IMR-90 (cell line): ENCODE measurements at regions not wholly inside any gene's neighbourhood (a gene's known extent, or its start where the extent isn't known, plus 50 kb on each side); places are given as distances from the start of the nearest gene placed in this dataset.

Source experiments
- ATAC-seq: fragments of 200-7000 bp; cut with Tn5 transposase; 2 replicates; pipeline ENCODE4 v1.9.1; 2020; ENCODE audit warnings: low read depth, mild to moderate bottlenecking, moderate library complexity
- BruUV-seq: library from RNA; stranded (reverse); fragments of 400-500 nt; replicated peaks from 2 replicates; lab custom pipeline; 2021; lab: Mats Ljungman, UMichigan
- CTCF ChIA-PET: fragments of 300-600 bp; formaldehyde crosslinking; extraction: SDS; loops from one replicate; lab custom pipeline; 2021; ENCODE audit warnings: antibody characterized with exemption; lab: Yijun Ruan, JAX
- POLR2A ChIA-PET: fragments of 300-600 bp; sonication (Branson Sonifier 250); formaldehyde crosslinking; loops from one replicate; lab custom pipeline; 2022; ENCODE audit warnings: antibody characterized with exemption; ENCODE audit not compliant: unreplicated experiment; lab: Charles Lee
- DNase-seq: peaks from one replicate; pipeline ENCODE4 v3.0.0; 2013
- H2AFZ ChIP-seq: replicated peaks from 2 replicates; pipeline ENCODE3; 2013; ENCODE audit warnings: low read length, mild to moderate bottlenecking; ENCODE audit not compliant: poor library complexity
- H2AK5ac ChIP-seq: 2 replicates; pipeline ENCODE4 v1.6.1; 2013; ENCODE audit warnings: low read depth, low read length, inconsistent platforms
- H2AK9ac ChIP-seq: replicated peaks from 2 replicates; pipeline ENCODE3; 2013; ENCODE audit warnings: mild to moderate bottlenecking, low read depth, low read length, moderate library complexity; ENCODE audit not compliant: poor library complexity
- H2BK120ac ChIP-seq: 2 replicates; pipeline ENCODE4 v1.6.1; 2013; ENCODE audit warnings: low read depth, low read length, inconsistent platforms
- H2BK15ac ChIP-seq: 3 replicates; pipeline ENCODE4 v1.6.1; 2013; ENCODE audit warnings: low read depth, low read length, inconsistent platforms
- H2BK20ac ChIP-seq: 2 replicates; pipeline ENCODE4 v1.6.1; 2013; ENCODE audit warnings: low read depth, mild to moderate bottlenecking, inconsistent platforms, low read length, moderate library complexity
- H2BK5ac ChIP-seq: 2 replicates; pipeline ENCODE4 v1.6.1; 2013; ENCODE audit warnings: mild to moderate bottlenecking, low read depth, low read length, inconsistent platforms; ENCODE audit not compliant: poor library complexity, severe bottlenecking
- H3K14ac ChIP-seq: replicated peaks from 2 replicates; pipeline ENCODE4 v1.6.1; 2013; ENCODE audit warnings: low read depth, low read length, inconsistent platforms
- H3K18ac ChIP-seq: 2 replicates; pipeline ENCODE4 v1.6.1; 2013; ENCODE audit warnings: low read depth, low read length, control low read depth
- H3K23ac ChIP-seq: 2 replicates; pipeline ENCODE4 v1.6.1; 2013; ENCODE audit warnings: low read depth, low read length, inconsistent platforms
- H3K27ac ChIP-seq: 2 replicates; pipeline ENCODE4 v1.5.1; 2013; ENCODE audit warnings: mild to moderate bottlenecking, control low read depth, low read length; ENCODE audit not compliant: insufficient read depth
- H3K27me3 ChIP-seq: 2 replicates; pipeline ENCODE4 v1.6.1; 2013; ENCODE audit warnings: low read length; ENCODE audit not compliant: control insufficient read depth, insufficient read depth
- H3K36me3 ChIP-seq: 2 replicates; pipeline ENCODE4 v1.6.1; 2013; ENCODE audit warnings: low read length, mixed read lengths; ENCODE audit not compliant: control insufficient read depth, insufficient read depth
- H3K4ac ChIP-seq: 2 replicates; pipeline ENCODE4 v1.6.1; 2013; ENCODE audit warnings: low read depth, low read length, inconsistent platforms
- H3K4me1 ChIP-seq: 2 replicates; pipeline ENCODE4 v1.6.1; 2013; ENCODE audit warnings: low read length, mixed read lengths; ENCODE audit not compliant: control insufficient read depth, insufficient read depth
- H3K4me2 ChIP-seq: 2 replicates; pipeline ENCODE4 v1.6.1; 2013; ENCODE audit warnings: low read depth, mild to moderate bottlenecking, control low read depth, low read length, moderate library complexity
- H3K4me3 ChIP-seq: 2 replicates; pipeline ENCODE4 v1.5.1; 2013; ENCODE audit warnings: low read depth, mild to moderate bottlenecking, control low read depth, low read length, moderate library complexity; ENCODE audit not compliant: insufficient read depth
- H3K56ac ChIP-seq: 2 replicates; pipeline ENCODE4 v1.6.1; 2013; ENCODE audit warnings: low read length, inconsistent platforms; ENCODE audit not compliant: insufficient read depth; ENCODE audit errors: extremely low read depth
- H3K79me1 ChIP-seq, 2 experiments: 2 replicates each; pipeline ENCODE4 v1.6.1; 2013; ENCODE audit warnings: low read length in 2 of 2, inconsistent platforms in 1 of 2, low read depth in 1 of 2
- H3K9ac ChIP-seq: 2 replicates; pipeline ENCODE4 v1.6.1; 2013; ENCODE audit warnings: low read depth, low read length, control low read depth
- H3K9me1 ChIP-seq: 2 replicates; pipeline ENCODE4 v1.6.1; 2013; ENCODE audit warnings: low read length, inconsistent platforms; ENCODE audit not compliant: insufficient read depth
- H3K9me3 ChIP-seq: 2 replicates; pipeline ENCODE4 v1.6.1; 2013; ENCODE audit warnings: low read length; ENCODE audit not compliant: control insufficient read depth, insufficient read depth
- H4K20me1 ChIP-seq: 2 replicates; pipeline ENCODE4 v1.6.1; 2013; ENCODE audit warnings: low read length, inconsistent platforms; ENCODE audit not compliant: insufficient read depth
- H4K5ac ChIP-seq: 2 replicates; pipeline ENCODE4 v1.6.1; 2013; ENCODE audit warnings: mild to moderate bottlenecking, low read depth, low read length, control low read depth
- H4K8ac ChIP-seq, 2 experiments: 2 replicates each; pipeline ENCODE4 v1.6.1; 2013; ENCODE audit warnings: low read depth in 2 of 2, low read length in 2 of 2, control low read depth in 1 of 2, inconsistent platforms in 1 of 2
- H4K91ac ChIP-seq: 2 replicates; pipeline ENCODE4 v1.6.1; 2013; ENCODE audit warnings: low read depth, low read length, inconsistent platforms; ENCODE audit not compliant: insufficient read depth
- FOS ChIP-seq: fragments of 150-350 bp; IDR thresholded peaks from 2 replicates; pipeline ENCODE4 v1.6.1; 2016; ENCODE audit warnings: low read depth, low read length
- MAFK ChIP-seq: IDR thresholded peaks from 2 replicates; pipeline ENCODE4 v1.6.1; 2012; ENCODE audit warnings: low read depth, low read length, improper control_type of control experiment
- POLR2A ChIP-seq: IDR thresholded peaks from 2 replicates; pipeline ENCODE4 v1.6.1; 2012; ENCODE audit warnings: mild to moderate bottlenecking, low read depth, low read length
- RCOR1 ChIP-seq: IDR thresholded peaks from 2 replicates; pipeline ENCODE4 v1.6.1; 2012; ENCODE audit warnings: mild to moderate bottlenecking, low read length, improper control_type of control experiment; ENCODE audit not compliant: insufficient replicate concordance
- WGBS, 2 experiments: methylation state at CpG; one replicate each; pipeline versions ENCODE4 v1.1.5 to v1.1.7; 2013; ENCODE audit warnings: missing lambda C conversion rate in 2 of 2; ENCODE audit not compliant: insufficient read length in 1 of 2; ENCODE audit errors: extremely low coverage in 2 of 2; 5-methylcytosine and 5-hydroxymethylcytosine counted together
- dilution Hi-C: fragments of 300-500 bp; cut with HindIII; formaldehyde crosslinking; loops from one replicate; pipeline ENCODE4 v1.14.3; 2018; ENCODE audit warnings: low sequenced_read_pairs; ENCODE audit not compliant: unreplicated experiment
- in situ Hi-C: fragments of 300-500 bp; cut with MboI; formaldehyde crosslinking; loops from 3 replicates; pipeline ENCODE4 v1.14.3; 2019; ENCODE audit warnings: low sequenced_read_pairs, inconsistent platforms, mixed read lengths
- intact Hi-C: fragments of 100-400 bp; cut with micrococcal nuclease; formaldehyde crosslinking; loops from 2 replicates; pipeline ENCODE4 v1.10.0; 2022

- Histone ChIP-seq H4K20me1 (no peaks in the 10 kb centered on the region; the same call in 1 of the 2 replicates), H2BK120ac (no peak overlapping the region), H3K18ac (no peak overlapping the region), H2AK9ac (no peak overlapping the region), H2BK20ac (no peak overlapping the region), H3K4ac (no peak overlapping the region), H2AK5ac (no peak overlapping the region), H2BK15ac (no peak overlapping the region), H3K4me3 (no peak overlapping the region), H3K9me1 (no peaks in the 10 kb centered on the region), H4K91ac (no peak overlapping the region), H3K4me1 (no peaks in the 10 kb centered on the region), H3K27me3 (peaks cover 35% of the 10 kb centered on the region), H3K9me3 (no peaks in the 10 kb centered on the region), H3K36me3 (no peaks in the 10 kb centered on the region), H3K79me1 (no peaks in the 10 kb centered on the region), H3K14ac (no peak overlapping the region), H2BK5ac (no peak overlapping the region), H4K5ac (no peak overlapping the region), H3K9ac (no peak overlapping the region), H2AFZ (no peak overlapping the region), H3K27ac (no peak overlapping the region), H4K8ac (no peak overlapping the region), H3K56ac (no peak overlapping the region), H3K23ac (no peak overlapping the region), H3K4me2 (no peak overlapping the region)
- no TSS peak for BruUV-seq
- DNase-seq (no peak), ATAC-seq (no peak)
- TF ChIP-seq RCOR1 (no peak), POLR2A (no peak), MAFK (no peak), FOS (no peak)
- ChIA-PET POLR2A (no interaction called here), CTCF (no interaction called here)
- in situ Hi-C loops: no loop called here
- dilution Hi-C loops: no loop called here
- WGBS, 2 experiments: no CpG with 5 or more reads among the region's 6 CpGs
- intact Hi-C loops: no loop called here
Measured at GRCh38 chr15:77744398-77744797, 111.7 kb upstream of the LINGO1 start.
